ENCODE measurements at regions not wholly inside any gene's neighbourhood (a gene's known extent, or its start where the extent isn't known, plus 50 kb on each side); places are given as distances from the start of the nearest gene placed in this dataset.
"Not testable (repeated sequence)": the region's sequence is repeated elsewhere in the genome, so short reads cannot be mapped to it uniquely, and the experiment has no call there.

- Mint-ChIP-seq H3K36me3 (ENCODE audit: low read depth) (no peaks in the 10 kb centered on the region), H3K4me1 (no peaks in the 10 kb centered on the region), H3K27me3 (peaks cover 2% of the 10 kb centered on the region), H3K27ac (no peak overlapping the region), H3K4me3 (no peak overlapping the region), H3K9me3 (no peaks in the 10 kb centered on the region)
- intact Hi-C loops (cut with micrococcal nuclease) = no loop called here
- no peak for DNase-seq
These were observed 87.7 kb downstream of the DCK start for GRCh38 chr4:71081192-71081591.

- Mint-ChIP-seq H3K4me1 (peaks cover 6% of the 10 kb centered on the region), H3K27ac (no peak overlapping the region), H3K4me3 (no peak overlapping the region), H3K36me3 (ENCODE audit: low read depth) (no peaks in the 10 kb centered on the region), H3K9me3 (peaks cover 7% of the 10 kb centered on the region), H3K27me3 (no peaks in the 10 kb centered on the region)
- intact Hi-C loops (cut with micrococcal nuclease) = no loop called here
- DNase-seq = no peak
These were observed 100.3 kb downstream of the DCK start for GRCh38 chr4:71093745-71094144.

- H3K9me3 Mint-ChIP-seq = peaks cover 10% of the 10 kb centered on the region
- no peak overlapping the region for H3K4me3 Mint-ChIP-seq
- H3K27me3 Mint-ChIP-seq = peaks cover 2% of the 10 kb centered on the region
- no peak overlapping the region for H3K27ac Mint-ChIP-seq
- no peak for DNase-seq
- H3K36me3 Mint-ChIP-seq (ENCODE audit: low read depth) = no peaks in the 10 kb centered on the region
- intact Hi-C loops (cut with micrococcal nuclease) = no loop called here
- H3K4me1 Mint-ChIP-seq = peaks cover 6% of the 10 kb centered on the region
These were observed 100.8 kb downstream of the DCK start for GRCh38 chr4:71094201-71094600.

GRCh38 chr4:71095141-71095540 lies 101.7 kb downstream of the DCK start:
- H3K36me3 Mint-ChIP-seq (ENCODE audit: low read depth) = no peaks in the 10 kb centered on the region
- H3K27ac Mint-ChIP-seq = no peak overlapping the region
- H3K9me3 Mint-ChIP-seq = peaks cover 10% of the 10 kb centered on the region
- H3K27me3 Mint-ChIP-seq = peaks cover 6% of the 10 kb centered on the region
- DNase-seq = no peak
- peaks cover 6% of the 10 kb centered on the region for H3K4me1 Mint-ChIP-seq
- H3K4me3 Mint-ChIP-seq = no peak overlapping the region
- intact Hi-C loops (cut with micrococcal nuclease) = no loop called here

- intact Hi-C loops (cut with micrococcal nuclease) = no loop called here
- Mint-ChIP-seq H3K4me3 (no peak overlapping the region), H3K9me3 (peaks cover 10% of the 10 kb centered on the region), H3K36me3 (ENCODE audit: low read depth) (no peaks in the 10 kb centered on the region), H3K27ac (no peak overlapping the region), H3K27me3 (peaks cover 6% of the 10 kb centered on the region), H3K4me1 (peaks cover 6% of the 10 kb centered on the region)
- no peak for DNase-seq
These were observed 102.1 kb downstream of the DCK start for GRCh38 chr4:71095545-71095944.

GRCh38 chr4:71107726-71108125 lies 114.3 kb downstream of the DCK start:
- H3K4me1 Mint-ChIP-seq = no peaks in the 10 kb centered on the region
- DNase-seq = no peak
- H3K9me3 Mint-ChIP-seq = no peaks in the 10 kb centered on the region
- H3K27ac Mint-ChIP-seq = no peak overlapping the region
- intact Hi-C loops (cut with micrococcal nuclease) = no loop called here
- no peak overlapping the region for H3K4me3 Mint-ChIP-seq
- H3K27me3 Mint-ChIP-seq = peaks cover 2% of the 10 kb centered on the region
- H3K36me3 Mint-ChIP-seq (ENCODE audit: low read depth) = no peaks in the 10 kb centered on the region

GRCh38 chr4:71110499-71110898 lies 117.0 kb downstream of the DCK start:
- no peaks in the 10 kb centered on the region for H3K4me1 Mint-ChIP-seq
- H3K27me3 Mint-ChIP-seq = peaks cover 2% of the 10 kb centered on the region
- H3K27ac Mint-ChIP-seq = no peak overlapping the region
- no peak overlapping the region for H3K4me3 Mint-ChIP-seq
- DNase-seq = no peak
- H3K9me3 Mint-ChIP-seq = no peaks in the 10 kb centered on the region
- intact Hi-C loops (cut with micrococcal nuclease) = no loop called here
- no peaks in the 10 kb centered on the region for H3K36me3 Mint-ChIP-seq (ENCODE audit: low read depth)

GRCh38 chr4:71111133-71111532 lies 117.7 kb downstream of the DCK start:
- H3K4me3 Mint-ChIP-seq; H3K27ac Mint-ChIP-seq; H3K4me1 Mint-ChIP-seq; DNase-seq; H3K9me3 Mint-ChIP-seq; H3K27me3 Mint-ChIP-seq; intact Hi-C loops (cut with micrococcal nuclease); H3K36me3 Mint-ChIP-seq (ENCODE audit: low read depth): not testable (repeated sequence)

GRCh38 chr4:71113294-71113693 lies 119.8 kb downstream of the DCK start:
- Mint-ChIP-seq H3K27ac (no peak overlapping the region), H3K36me3 (ENCODE audit: low read depth) (no peaks in the 10 kb centered on the region)
- intact Hi-C loops (cut with micrococcal nuclease) = no loop called here

GRCh38 chr4:71120831-71121524 lies 127.5 kb downstream of the DCK start:
- intact Hi-C loops (cut with micrococcal nuclease) = no loop called here
- DNase-seq = no peak
- Mint-ChIP-seq H3K4me3 (no peak overlapping the region), H3K27ac (no peak overlapping the region), H3K9me3 (no peaks in the 10 kb centered on the region), H3K27me3 (no peaks in the 10 kb centered on the region), H3K4me1 (no peaks in the 10 kb centered on the region), H3K36me3 (ENCODE audit: low read depth) (no peaks in the 10 kb centered on the region)

More at GRCh38 chr4:71113294-71113693, 119.8 kb downstream of the DCK start:
- Mint-ChIP-seq H3K4me3 (no peak overlapping the region), H3K9me3 (no peaks in the 10 kb centered on the region), H3K27me3 (peaks cover 2% of the 10 kb centered on the region), H3K4me1 (no peaks in the 10 kb centered on the region)
- no peak for DNase-seq

- intact Hi-C loops (cut with micrococcal nuclease) = no loop called here
- Mint-ChIP-seq H3K9me3 (no peaks in the 10 kb centered on the region), H3K27me3 (peaks cover 2% of the 10 kb centered on the region), H3K4me1 (no peaks in the 10 kb centered on the region), H3K36me3 (ENCODE audit: low read depth) (no peaks in the 10 kb centered on the region), H3K4me3 (no peak overlapping the region), H3K27ac (no peak overlapping the region)
- no peak for DNase-seq
These were observed 130.5 kb downstream of the DCK start for GRCh38 chr4:71123951-71124350.

- Mint-ChIP-seq H3K27ac (no peak overlapping the region), H3K27me3 (peaks cover 2% of the 10 kb centered on the region), H3K36me3 (ENCODE audit: low read depth) (no peaks in the 10 kb centered on the region), H3K4me3 (no peak overlapping the region), H3K4me1 (no peaks in the 10 kb centered on the region), H3K9me3 (no peaks in the 10 kb centered on the region)
- intact Hi-C loops (cut with micrococcal nuclease) = no loop called here
- DNase-seq = no peak
These were observed 131.7 kb downstream of the DCK start for GRCh38 chr4:71125137-71125536.

GRCh38 chr4:71126719-71127118 lies 133.3 kb downstream of the DCK start:
- no peaks in the 10 kb centered on the region for H3K4me1 Mint-ChIP-seq
- no peak for DNase-seq
- H3K27me3 Mint-ChIP-seq = peaks cover 2% of the 10 kb centered on the region
- intact Hi-C loops (cut with micrococcal nuclease) = no loop called here
- H3K9me3 Mint-ChIP-seq = no peaks in the 10 kb centered on the region
- H3K4me3 Mint-ChIP-seq = no peak overlapping the region
- H3K27ac Mint-ChIP-seq = no peak overlapping the region
- H3K36me3 Mint-ChIP-seq (ENCODE audit: low read depth) = no peaks in the 10 kb centered on the region

GRCh38 chr4:71130827-71131603 lies 137.6 kb downstream of the DCK start:
- DNase-seq = no peak
- Mint-ChIP-seq H3K4me3 (no peak overlapping the region), H3K27ac (no peak overlapping the region), H3K9me3 (no peaks in the 10 kb centered on the region), H3K27me3 (peaks cover 2% of the 10 kb centered on the region), H3K4me1 (no peaks in the 10 kb centered on the region), H3K36me3 (ENCODE audit: low read depth) (no peaks in the 10 kb centered on the region)
- intact Hi-C loops (cut with micrococcal nuclease) = no loop called here
